ENCODE measurements at regions not wholly inside any gene's neighbourhood (a gene's known extent, or its start where the extent isn't known, plus 50 kb on each side); places are given as distances from the start of the nearest gene placed in this dataset.
"Not testable (repeated sequence)": the region's sequence is repeated elsewhere in the genome, so short reads cannot be mapped to it uniquely, and the experiment has no call there.

GRCh38 chr3:4158329-4158728 is 144.8 kb upstream of the SETMAR start:
- DNase-seq = no peak

- no peak for DNase-seq
Measured at GRCh38 chr3:4162096-4162495, 141.1 kb upstream of the SETMAR start.

GRCh38 chr3:4163011-4163410 is 140.2 kb upstream of the SETMAR start:
- no peak for DNase-seq

GRCh38 chr3:4166540-4166939 is 136.6 kb upstream of the SETMAR start:
- no peak for DNase-seq

GRCh38 chr3:4167230-4167629 is 135.9 kb upstream of the SETMAR start:
- not testable (repeated sequence) for DNase-seq

- no peak for DNase-seq
Measured at GRCh38 chr3:4174791-4175190, 128.4 kb upstream of the SETMAR start.

- DNase-seq = no peak
Measured at GRCh38 chr3:4191971-4192370, 111.2 kb upstream of the SETMAR start.

- no peak for DNase-seq
Measured at GRCh38 chr3:4195006-4195405, 108.2 kb upstream of the SETMAR start.

GRCh38 chr3:4196506-4197147 is 106.5 kb upstream of the SETMAR start:
- no peak for DNase-seq

- DNase-seq = no peak
Measured at GRCh38 chr3:4197670-4198069, 105.5 kb upstream of the SETMAR start.

- no peak for DNase-seq
Measured at GRCh38 chr3:4198491-4198890, 104.7 kb upstream of the SETMAR start.

GRCh38 chr3:4204776-4205175 is 98.4 kb upstream of the SETMAR start:
- DNase-seq = not testable (repeated sequence)

GRCh38 chr3:4207672-4208071 is 95.5 kb upstream of the SETMAR start:
- no peak for DNase-seq

- no peak for DNase-seq
Measured at GRCh38 chr3:4208556-4208955, 94.6 kb upstream of the SETMAR start.

GRCh38 chr3:4211610-4212009 is 91.6 kb upstream of the SETMAR start:
- no peak for DNase-seq

- DNase-seq = not testable (repeated sequence)
Measured at GRCh38 chr3:4213420-4213819, 89.7 kb upstream of the SETMAR start.

GRCh38 chr3:4216974-4217373 is 86.2 kb upstream of the SETMAR start:
- not testable (repeated sequence) for DNase-seq

- no peak for DNase-seq
Measured at GRCh38 chr3:4218456-4219226, 84.5 kb upstream of the SETMAR start.

GRCh38 chr3:4219227-4219568 is 84.0 kb upstream of the SETMAR start:
- no peak for DNase-seq

- no peak for DNase-seq
Measured at GRCh38 chr3:4220065-4220464, 83.1 kb upstream of the SETMAR start.

- no peak for DNase-seq
Measured at GRCh38 chr3:4222574-4223175, 80.5 kb upstream of the SETMAR start.

- no peak for DNase-seq
Measured at GRCh38 chr3:4223777-4224176, 79.4 kb upstream of the SETMAR start.

- DNase-seq = no peak
Measured at GRCh38 chr3:4224331-4224730, 78.8 kb upstream of the SETMAR start.

GRCh38 chr3:4225005-4225471 is 78.1 kb upstream of the SETMAR start:
- DNase-seq = no peak
